ENCODE measurements at regions not wholly inside any gene's neighbourhood (a gene's known extent, or its start where the extent isn't known, plus 50 kb on each side); places are given as distances from the start of the nearest gene placed in this dataset.

DNA sequence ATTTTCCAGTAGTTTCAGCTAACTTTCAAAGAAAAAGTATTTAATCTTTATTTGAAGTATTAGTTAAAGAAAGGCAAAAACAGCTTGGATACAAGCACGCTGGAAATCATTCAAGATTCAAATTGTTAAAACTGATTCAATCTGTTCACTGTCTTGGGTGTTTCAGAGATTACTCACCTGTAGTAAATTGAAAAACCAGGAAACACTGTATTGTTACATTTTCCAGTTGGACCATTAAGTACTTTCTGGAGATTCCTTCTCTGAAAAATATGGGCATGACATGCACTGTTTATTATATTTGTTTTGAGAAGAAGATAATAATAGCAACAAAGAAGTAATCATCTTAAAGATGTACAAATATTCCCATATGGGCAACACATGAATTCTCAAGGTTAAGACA is 196.1 kb downstream of the UBE2E3 start:
- TF ChIP-seq ZFP30 (CRISPR knock-in tag; IDR thresholded peaks at IDR 0.05): no peak
- TF ChIP-seq RARB (CRISPR knock-in tag; IDR thresholded peaks at IDR 0.05): no peak
- TF ChIP-seq, protein P1, sequence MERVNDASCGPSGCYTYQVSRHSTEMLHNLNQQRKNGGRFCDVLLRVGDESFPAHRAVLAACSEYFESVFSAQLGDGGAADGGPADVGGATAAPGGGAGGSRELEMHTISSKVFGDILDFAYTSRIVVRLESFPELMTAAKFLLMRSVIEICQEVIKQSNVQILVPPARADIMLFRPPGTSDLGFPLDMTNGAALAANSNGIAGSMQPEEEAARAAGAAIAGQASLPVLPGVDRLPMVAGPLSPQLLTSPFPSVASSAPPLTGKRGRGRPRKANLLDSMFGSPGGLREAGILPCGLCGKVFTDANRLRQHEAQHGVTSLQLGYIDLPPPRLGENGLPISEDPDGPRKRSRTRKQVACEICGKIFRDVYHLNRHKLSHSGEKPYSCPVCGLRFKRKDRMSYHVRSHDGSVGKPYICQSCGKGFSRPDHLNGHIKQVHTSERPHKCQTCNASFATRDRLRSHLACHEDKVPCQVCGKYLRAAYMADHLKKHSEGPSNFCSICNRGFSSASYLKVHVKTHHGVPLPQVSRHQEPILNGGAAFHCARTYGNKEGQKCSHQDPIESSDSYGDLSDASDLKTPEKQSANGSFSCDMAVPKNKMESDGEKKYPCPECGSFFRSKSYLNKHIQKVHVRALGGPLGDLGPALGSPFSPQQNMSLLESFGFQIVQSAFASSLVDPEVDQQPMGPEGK (CRISPR knock-in tag; IDR thresholded peaks at IDR 0.05; ENCODE audit: borderline replicate concordance): no peak
- TF ChIP-seq CSRNP3 (CRISPR knock-in tag; IDR thresholded peaks at IDR 0.05): no peak
- peak; percentile 60; the same call in 1 of the 2 replicates for TF ChIP-seq ISL1 (CRISPR knock-in tag; IDR thresholded peaks at IDR 0.05)

Data from SK-N-SH treated with all-trans-retinoic acid at 6 μM for 48 hours (cell line).